Body of pancreas (tissue), 4 donors: ENCODE measurements at regions not wholly inside any gene's neighbourhood (a gene's known extent, or its start where the extent isn't known, plus 50 kb on each side); places are given as distances from the start of the nearest gene placed in this dataset.

Source experiments
- CTCF ChIP-seq, 7 experiments: fragments of 450-650 bp in 4 of 7; fragments of 200-600 bp in 3 of 7; sonication (generic) in 3 of 7; IDR thresholded peaks; one replicate each; pipeline ENCODE4 v1.5.1; 2016 to 2019; ENCODE audit warnings: antibody characterized with exemption in 7 of 7
- POLR2A ChIP-seq, 3 donors: fragments of 450-650 bp; IDR thresholded peaks; one replicate each; pipeline ENCODE4 v1.6.1; 2016; ENCODE audit warnings: antibody characterized with exemption in 3 of 3, mild to moderate bottlenecking in 2 of 3

- TF ChIP-seq CTCF (IDR thresholded peaks at IDR 0.05) (no peak), POLR2A (IDR thresholded peaks at IDR 0.05) (no peak)
These were observed 121.5 kb upstream of the PPP2R3B start for GRCh38 chrX:508163-508562.
